Colonic mucosa (tissue), 4 donors: ENCODE measurements at regions not wholly inside any gene's neighbourhood (a gene's known extent, or its start where the extent isn't known, plus 50 kb on each side); places are given as distances from the start of the nearest gene placed in this dataset.

Source experiments
- DNase-seq: peaks from one replicate; pipeline ENCODE4 v3.0.0-alpha.2; 2020
- H3K27ac ChIP-seq: fragments of 200-600 bp; one replicate; pipeline ENCODE4 v1.8.0; 2021
- H3K27me3 ChIP-seq: fragments of 200-600 bp; one replicate; pipeline ENCODE4 v1.8.0; 2021
- H3K36me3 ChIP-seq: fragments of 200-600 bp; one replicate; pipeline ENCODE4 v1.8.0; 2021
- H3K4me1 ChIP-seq: fragments of 200-600 bp; one replicate; pipeline ENCODE4 v1.8.0; 2021; ENCODE audit warnings: mild to moderate bottlenecking
- H3K4me3 ChIP-seq: fragments of 200-600 bp; one replicate; pipeline ENCODE4 v1.8.0; 2021
- H3K9ac ChIP-seq, 2 donors: one replicate each; pipeline ENCODE4 v1.7.0; 2013; ENCODE audit warnings: control low read depth in 2 of 2, low read depth in 2 of 2, low read length in 2 of 2
- H3K9me3 ChIP-seq: fragments of 200-600 bp; one replicate; pipeline ENCODE4 v1.8.0; 2021
- CTCF ChIP-seq: fragments of 200-600 bp; IDR thresholded peaks from one replicate; pipeline ENCODE4 v1.8.0; 2022; ENCODE audit warnings: antibody characterized with exemption, mild to moderate bottlenecking
- intact Hi-C: fragments of 100-400 bp; cut with DNase I; formaldehyde crosslinking; loops from one replicate; pipeline ENCODE4 v1.14.1; 2022
- donor health status: healthy.
- donor health status: DM: no; HTN: no; CAD: no.
- donor health status: DM: no; HTN: no; CAD: no.

GRCh38 chr1:61536174-61537108 is 188.5 kb downstream of the TM2D1 start:
- Histone ChIP-seq H3K4me1 (no peaks in the 10 kb centered on the region), H3K9me3 (no peaks in the 10 kb centered on the region), H3K9ac (no peak overlapping the region), H3K4me3 (no peak overlapping the region), H3K27ac (no peak overlapping the region), H3K27me3 (no peaks in the 10 kb centered on the region), H3K36me3 (no peaks in the 10 kb centered on the region)
- no peak for DNase-seq
- intact Hi-C loops: no loop called here
- TF ChIP-seq CTCF: no peak

- DNase-seq: no peak
- TF ChIP-seq CTCF: no peak
- Histone ChIP-seq H3K27ac (no peak overlapping the region), H3K9ac (no peak overlapping the region), H3K9me3 (no peaks in the 10 kb centered on the region), H3K4me1 (no peaks in the 10 kb centered on the region), H3K36me3 (no peaks in the 10 kb centered on the region), H3K4me3 (no peak overlapping the region), H3K27me3 (no peaks in the 10 kb centered on the region)
- intact Hi-C loops: no loop called here
Measured at GRCh38 chr1:61534847-61535246, 190.1 kb downstream of the TM2D1 start.

- Histone ChIP-seq H3K9me3 (no peaks in the 10 kb centered on the region), H3K27me3 (no peaks in the 10 kb centered on the region), H3K9ac (no peak overlapping the region), H3K4me3 (no peak overlapping the region), H3K4me1 (no peaks in the 10 kb centered on the region), H3K36me3 (no peaks in the 10 kb centered on the region), H3K27ac (no peak overlapping the region)
- TF ChIP-seq CTCF: no peak
- intact Hi-C loops: no loop called here
- no peak for DNase-seq
Measured at GRCh38 chr1:61533546-61533945, 191.4 kb downstream of the TM2D1 start.

GRCh38 chr1:61531716-61532115 is 193.2 kb downstream of the TM2D1 start:
- intact Hi-C loops: no loop called here
- H3K9ac ChIP-seq: no peak overlapping the region
- H3K4me1 ChIP-seq: no peaks in the 10 kb centered on the region
- no peak for DNase-seq
- no peak for TF ChIP-seq CTCF
- no peaks in the 10 kb centered on the region for H3K27me3 ChIP-seq
- no peaks in the 10 kb centered on the region for H3K36me3 ChIP-seq
- H3K9me3 ChIP-seq: no peaks in the 10 kb centered on the region
- no peak overlapping the region for H3K4me3 ChIP-seq
- H3K27ac ChIP-seq: no peak overlapping the region

GRCh38 chr1:61523893-61524605 is 200.9 kb downstream of the TM2D1 start:
- Histone ChIP-seq H3K9ac (no peak overlapping the region), H3K27me3 (no peaks in the 10 kb centered on the region), H3K4me3 (no peak overlapping the region), H3K27ac (no peak overlapping the region), H3K4me1 (no peaks in the 10 kb centered on the region), H3K36me3 (no peaks in the 10 kb centered on the region), H3K9me3 (no peaks in the 10 kb centered on the region)
- DNase-seq: no peak
- intact Hi-C loops: no loop called here
- no peak for TF ChIP-seq CTCF
